ENCODE measurements at regions not wholly inside any gene's neighbourhood (a gene's known extent, or its start where the extent isn't known, plus 50 kb on each side); places are given as distances from the start of the nearest gene placed in this dataset.

- peak; percentile 22 for DNase-seq (ENCODE audit: low read depth)
- TF ChIP-seq, protein P1, sequence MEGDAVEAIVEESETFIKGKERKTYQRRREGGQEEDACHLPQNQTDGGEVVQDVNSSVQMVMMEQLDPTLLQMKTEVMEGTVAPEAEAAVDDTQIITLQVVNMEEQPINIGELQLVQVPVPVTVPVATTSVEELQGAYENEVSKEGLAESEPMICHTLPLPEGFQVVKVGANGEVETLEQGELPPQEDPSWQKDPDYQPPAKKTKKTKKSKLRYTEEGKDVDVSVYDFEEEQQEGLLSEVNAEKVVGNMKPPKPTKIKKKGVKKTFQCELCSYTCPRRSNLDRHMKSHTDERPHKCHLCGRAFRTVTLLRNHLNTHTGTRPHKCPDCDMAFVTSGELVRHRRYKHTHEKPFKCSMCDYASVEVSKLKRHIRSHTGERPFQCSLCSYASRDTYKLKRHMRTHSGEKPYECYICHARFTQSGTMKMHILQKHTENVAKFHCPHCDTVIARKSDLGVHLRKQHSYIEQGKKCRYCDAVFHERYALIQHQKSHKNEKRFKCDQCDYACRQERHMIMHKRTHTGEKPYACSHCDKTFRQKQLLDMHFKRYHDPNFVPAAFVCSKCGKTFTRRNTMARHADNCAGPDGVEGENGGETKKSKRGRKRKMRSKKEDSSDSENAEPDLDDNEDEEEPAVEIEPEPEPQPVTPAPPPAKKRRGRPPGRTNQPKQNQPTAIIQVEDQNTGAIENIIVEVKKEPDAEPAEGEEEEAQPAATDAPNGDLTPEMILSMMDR (IDR thresholded peaks at IDR 0.05; ENCODE audit: low read length, missing control alignments), result no peak
- no peak overlapping the region for H3K4me3 ChIP-seq (replicated peaks; ENCODE audit: low read depth, low read length)
These were observed 541.8 kb upstream of the NRSN1 start for GRCh38 chr6:23584134-23584763.

DNA sequence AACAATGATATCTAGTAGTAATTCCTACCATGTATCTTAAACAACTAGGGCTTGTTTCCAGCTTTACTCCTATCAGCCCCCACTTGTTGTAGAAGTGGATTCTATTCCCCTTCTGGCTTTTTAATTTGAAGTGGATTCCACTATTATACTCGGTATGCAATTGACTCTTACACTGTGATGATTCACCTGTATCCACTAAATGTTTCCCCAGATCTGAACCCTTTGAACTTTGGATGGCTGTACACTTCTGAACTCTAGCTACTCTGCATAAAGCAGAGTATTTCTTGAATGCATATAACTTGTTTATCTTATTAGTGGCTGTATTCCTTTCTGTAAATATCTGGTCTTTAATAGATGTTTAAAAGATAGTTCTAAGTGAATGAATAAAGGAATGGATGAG, 538.4 kb upstream of the NRSN1 start:
- DNase-seq (ENCODE audit: low read depth), result no peak
- H3K4me3 ChIP-seq (replicated peaks; ENCODE audit: low read depth, low read length), result no peak overlapping the region
- TF ChIP-seq, protein P1 (IDR thresholded peaks at IDR 0.05; ENCODE audit: low read length, missing control alignments), result no peak

DNA sequence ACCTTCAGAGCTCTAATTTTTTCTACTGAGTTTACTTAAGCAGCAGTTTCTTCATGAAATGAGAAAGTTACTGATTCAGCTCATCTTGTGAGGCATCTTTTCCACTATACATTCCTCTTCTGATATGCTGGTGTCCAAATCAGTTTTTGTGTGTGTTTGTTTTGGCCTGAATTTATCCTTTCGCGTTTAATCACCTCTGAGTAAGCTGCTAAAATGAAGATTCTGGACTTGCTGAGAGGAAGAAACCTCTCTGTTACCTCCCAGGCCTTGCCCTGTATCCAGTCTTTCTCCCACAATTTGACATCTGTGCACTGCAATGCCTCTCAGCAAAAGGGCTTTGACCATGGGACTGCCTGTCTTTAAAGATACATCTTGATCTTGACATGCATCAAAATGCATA, 536.2 kb upstream of the NRSN1 start:
- TF ChIP-seq, protein P1 (IDR thresholded peaks at IDR 0.05; ENCODE audit: low read length, missing control alignments), result no peak
- no peak overlapping the region for H3K4me3 ChIP-seq (replicated peaks; ENCODE audit: low read depth, low read length)
- no peak for DNase-seq (ENCODE audit: low read depth)

GRCh38 chr6:23590498-23591126, 535.4 kb upstream of the NRSN1 start:
- no peak overlapping the region for H3K4me3 ChIP-seq (replicated peaks; ENCODE audit: low read depth, low read length)
- no peak for DNase-seq (ENCODE audit: low read depth)
- TF ChIP-seq, protein P1 (IDR thresholded peaks at IDR 0.05; ENCODE audit: low read length, missing control alignments), result no peak

- TF ChIP-seq, protein P1 (IDR thresholded peaks at IDR 0.05; ENCODE audit: low read length, missing control alignments), result no peak
- no peak for DNase-seq (ENCODE audit: low read depth)
These were observed 534.3 kb upstream of the NRSN1 start for GRCh38 chr6:23591761-23592160.

DNA sequence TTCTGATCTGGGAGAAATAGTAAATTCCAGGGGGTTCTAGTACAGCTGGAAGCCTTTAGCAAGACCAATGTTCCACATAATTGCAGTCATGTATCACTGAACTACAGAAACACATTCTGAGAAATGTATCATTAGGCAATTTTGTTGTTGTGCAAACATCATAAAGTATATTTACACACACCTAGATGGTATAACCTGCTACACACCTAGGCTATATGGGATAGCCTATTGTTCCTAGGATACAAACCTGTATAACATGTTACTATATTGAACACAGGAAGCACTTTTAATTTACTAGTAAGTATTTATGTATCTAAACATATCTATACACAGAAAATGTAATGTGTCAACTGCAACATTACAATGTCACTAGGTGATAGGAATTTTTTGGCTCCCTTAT, 525.9 kb upstream of the NRSN1 start:
- no peak for DNase-seq (ENCODE audit: low read depth)
- H3K4me3 ChIP-seq (replicated peaks; ENCODE audit: low read depth, low read length), result no peak overlapping the region
- TF ChIP-seq, protein P1 (IDR thresholded peaks at IDR 0.05; ENCODE audit: low read length, missing control alignments), result no peak

More at GRCh38 chr6:23591761-23592160, 534.3 kb upstream of the NRSN1 start:
- H3K4me3 ChIP-seq (replicated peaks; ENCODE audit: low read depth, low read length), result no peak overlapping the region

Data from fibroblast of pulmonary artery (primary cell).